ENCODE measurements at regions not wholly inside any gene's neighbourhood (a gene's known extent, or its start where the extent isn't known, plus 50 kb on each side); places are given as distances from the start of the nearest gene placed in this dataset.

DNA sequence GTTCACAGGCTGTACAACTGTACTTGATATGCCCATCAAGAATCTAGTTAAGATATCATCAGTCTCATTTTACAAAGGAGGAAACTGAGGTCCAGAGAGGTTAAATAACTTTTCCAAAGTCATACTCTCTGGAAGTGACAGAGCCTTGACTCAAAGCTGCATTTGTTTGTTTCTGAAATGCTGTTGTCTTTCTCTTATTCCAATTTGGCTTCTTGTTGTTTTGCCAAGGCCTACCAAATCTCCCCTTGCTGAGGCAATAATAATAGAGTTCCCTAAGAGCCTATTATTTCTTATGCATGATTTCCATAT lies 79.8 kb upstream of the C12orf71 start:
- no peak for TF ChIP-seq CTCF (IDR thresholded peaks at IDR 0.05; ENCODE audit: control extremely low read depth in 1 of 3, insufficient read depth in 1 of 3, low read depth in 1 of 3, low read length in 3 of 3)
- TF ChIP-seq CEBPB (IDR thresholded peaks at IDR 0.05; ENCODE audit: low read depth, low read length), result no peak
- no peak for TF ChIP-seq JUN (IDR thresholded peaks at IDR 0.05; ENCODE audit: low read depth, low read length)
- no peak for TF ChIP-seq SP2 (IDR thresholded peaks at IDR 0.05; ENCODE audit: low read length)
- no peak for TF ChIP-seq POLR2AphosphoS5 (IDR thresholded peaks at IDR 0.05; ENCODE audit: low read depth, low read length)

Data from H1 (cell line).